ENCODE measurements at regions not wholly inside any gene's neighbourhood (a gene's known extent, or its start where the extent isn't known, plus 50 kb on each side); places are given as distances from the start of the nearest gene placed in this dataset.

GRCh38 chr18:43601432-43601831, 324.1 kb upstream of the SYT4 start (continued):
- no peak for TF ChIP-seq ZNF366 (tag by site-specific recombination; conservative IDR thresholded peaks at IDR 0.05)
- no peak for TF ChIP-seq GLI4 (tag by site-specific recombination; IDR thresholded peaks at IDR 0.05)
- no peak for TF ChIP-seq ZBTB8A (tag by site-specific recombination; IDR thresholded peaks at IDR 0.05)
- no peak for TF ChIP-seq ZNF404 (tag by site-specific recombination; IDR thresholded peaks at IDR 0.05)
- no peak for TF ChIP-seq ZNF76 (tag by site-specific recombination; IDR thresholded peaks at IDR 0.05; ENCODE audit: borderline replicate concordance, low read depth)
- no peak for TF ChIP-seq ZNF423 (tag by site-specific recombination; IDR thresholded peaks at IDR 0.05)
- TF ChIP-seq ZNF776 (tag by site-specific recombination; IDR thresholded peaks at IDR 0.05; ENCODE audit: borderline replicate concordance): no peak
- TF ChIP-seq ZNF768 (tag by site-specific recombination; IDR thresholded peaks at IDR 0.05): no peak
- TF ChIP-seq REPIN1 (tag by site-specific recombination; IDR thresholded peaks at IDR 0.05; ENCODE audit: low read depth): no peak

- CTCF ChIA-PET: interaction anchor here (0.7 to 2.7 kb wide), 3 partner anchors 8 to 18 kb away, joined by 3 to 10 read pairs (median 3); no protein-coding TSS in a partner anchor
- no peak overlapping the region for H3K4me3 ChIP-seq (ENCODE audit: low read depth, low read length)
- POLR2A ChIA-PET: no interaction called here
- no peaks in the 10 kb centered on the region for H3K36me3 ChIP-seq (ENCODE audit: control insufficient read depth in 2 of 2, insufficient read depth in 1 of 2, low read length in 2 of 2)
- TF ChIP-seq ZEB2 (tag by site-specific recombination; IDR thresholded peaks at IDR 0.05) (no peak), ZNF449 (tag by site-specific recombination; IDR thresholded peaks at IDR 0.05) (no peak), ATF2 (tag by site-specific recombination; IDR thresholded peaks at IDR 0.05; ENCODE audit: low read depth) (no peak), ZNF529 (tag by site-specific recombination; IDR thresholded peaks at IDR 0.05; ENCODE audit: insufficient replicate concordance) (peak; percentile 75), ZNF37A (tag by site-specific recombination; IDR thresholded peaks at IDR 0.05) (no peak), ZBTB1 (tag by site-specific recombination; IDR thresholded peaks at IDR 0.05) (no peak), ZNF670 (tag by site-specific recombination; IDR thresholded peaks at IDR 0.05; ENCODE audit: low read depth) (no peak), ZNF600 (tag by site-specific recombination; IDR thresholded peaks at IDR 0.05) (no peak), SETDB1 (IDR thresholded peaks at IDR 0.05; ENCODE audit: insufficient read length, low read length) (peak; percentile 96), REPIN1 (tag by site-specific recombination; IDR thresholded peaks at IDR 0.05; ENCODE audit: low read depth) (no peak)
- no peaks in the 10 kb centered on the region for H3K4me1 ChIP-seq (ENCODE audit: control insufficient read depth, insufficient read depth, low read length)
- no peak overlapping the region for H3K27ac ChIP-seq (ENCODE audit: extremely low read depth, low read depth, low read length)
- H3K9me3 ChIP-seq (ENCODE audit: control insufficient read depth, insufficient read depth, low read depth, low read length): no peaks in the 10 kb centered on the region; the same call in 1 of the 2 replicates
These were observed 327.9 kb upstream of the SYT4 start for GRCh38 chr18:43605224-43605623.

GRCh38 chr18:43606795-43607194, 329.5 kb upstream of the SYT4 start:
- no peak overlapping the region for H3K27ac ChIP-seq (ENCODE audit: extremely low read depth, low read depth, low read length)
- H3K4me1 ChIP-seq (ENCODE audit: control insufficient read depth, insufficient read depth, low read length): no peaks in the 10 kb centered on the region
- no peaks in the 10 kb centered on the region; the same call in 1 of the 2 replicates for H3K9me3 ChIP-seq (ENCODE audit: control insufficient read depth, insufficient read depth, low read depth, low read length)
- POLR2A ChIA-PET: no interaction called here
- H3K4me3 ChIP-seq (ENCODE audit: low read depth, low read length): no peak overlapping the region
- H3K36me3 ChIP-seq (ENCODE audit: control insufficient read depth in 2 of 2, insufficient read depth in 1 of 2, low read length in 2 of 2): no peaks in the 10 kb centered on the region
- CTCF ChIA-PET: interaction anchor here (0.6 to 2.7 kb wide), 5 partner anchors 10 to 1299 kb away, joined by 3 to 10 read pairs (median 3); no protein-coding TSS in a partner anchor
- TF ChIP-seq ZNF157 (tag by site-specific recombination; IDR thresholded peaks at IDR 0.05) (no peak), ZNF626 (tag by site-specific recombination; IDR thresholded peaks at IDR 0.05) (no peak), PRDM10 (tag by site-specific recombination; IDR thresholded peaks at IDR 0.05) (no peak), ZFP3 (tag by site-specific recombination; IDR thresholded peaks at IDR 0.05; ENCODE audit: low read depth) (no peak), EGR2 (tag by site-specific recombination; IDR thresholded peaks at IDR 0.05; ENCODE audit: low read depth) (no peak), SALL2 (tag by site-specific recombination; IDR thresholded peaks at IDR 0.05; ENCODE audit: borderline replicate concordance) (no peak), ZNF645 (tag by site-specific recombination; IDR thresholded peaks at IDR 0.05) (no peak), ZNF624 (tag by site-specific recombination; IDR thresholded peaks at IDR 0.05) (no peak), ZNF214 (tag by site-specific recombination; IDR thresholded peaks at IDR 0.05; ENCODE audit: borderline replicate concordance) (no peak), ZNF521 (tag by site-specific recombination; IDR thresholded peaks at IDR 0.05) (no peak)

Data from HEK293 (cell line).